H54 (cell line): ENCODE measurements at regions not wholly inside any gene's neighbourhood (a gene's known extent, or its start where the extent isn't known, plus 50 kb on each side); places are given as distances from the start of the nearest gene placed in this dataset.
"Not testable (repeated sequence)": the region's sequence is repeated elsewhere in the genome, so short reads cannot be mapped to it uniquely, and the experiment has no call there.

Experiments used
- DNase-seq: peaks from one replicate; pipeline ENCODE4 v3.0.0; 2011; ENCODE audit warnings: low spot score, mixed read lengths; ENCODE audit not compliant: insufficient read length
- FAIRE-seq: peaks from 3 replicates; lab custom pipeline; 2011; peaks lifted over from hg19 to GRCh38; lab: Jason Lieb, UNC
- POLR2A ChIP-seq: IDR thresholded peaks from 2 replicates; pipeline ENCODE4 v1.6.1; 2011; ENCODE audit warnings: low read depth, mild to moderate bottlenecking, low read length

- DNase-seq, result no peak
- TF ChIP-seq POLR2A, result no peak
- FAIRE-seq, result no peak
Observed at GRCh38 chr4:126455865-126456264, 1141.1 kb downstream of the FAT4 start.

- FAIRE-seq (no peak), DNase-seq (no peak)
- TF ChIP-seq POLR2A, result no peak
Observed at GRCh38 chr4:126458993-126459392, 1144.2 kb downstream of the FAT4 start.

- DNase-seq, result no peak
- FAIRE-seq, result no peak
- TF ChIP-seq POLR2A, result no peak
Observed at GRCh38 chr4:126465341-126465740, 1150.6 kb downstream of the FAT4 start.

GRCh38 chr4:126466848-126467247 lies 1152.1 kb downstream of the FAT4 start:
- FAIRE-seq (no peak), DNase-seq (no peak)
- TF ChIP-seq POLR2A, result no peak

- no peak for TF ChIP-seq POLR2A
- FAIRE-seq (no peak), DNase-seq (no peak)
Observed at GRCh38 chr4:126468144-126468543, 1153.4 kb downstream of the FAT4 start.

DNA sequence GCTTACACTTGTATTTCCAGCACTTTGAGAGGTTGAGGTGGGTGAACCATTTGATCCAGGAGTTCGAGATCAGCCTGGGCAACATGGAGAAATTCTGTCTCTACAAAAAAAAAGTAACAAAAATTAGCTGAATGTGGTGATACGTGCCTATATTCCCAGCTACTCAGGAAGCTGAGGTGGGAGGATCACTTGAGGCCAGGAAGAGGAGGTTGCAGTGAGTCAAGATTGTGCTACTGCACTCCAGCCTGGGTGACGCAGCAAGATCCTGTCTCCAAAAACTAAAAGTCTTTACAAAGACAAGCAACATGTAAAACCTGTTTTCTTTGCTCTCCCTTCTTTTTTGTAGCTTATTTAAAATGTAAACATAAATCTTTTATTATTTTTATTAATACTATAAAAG lies 1156.1 kb downstream of the FAT4 start:
- TF ChIP-seq POLR2A, result no peak
- FAIRE-seq (no peak), DNase-seq (no peak)

GRCh38 chr4:126475730-126476129 lies 1157.0 kb upstream of the INTU start:
- no peak for FAIRE-seq

DNA sequence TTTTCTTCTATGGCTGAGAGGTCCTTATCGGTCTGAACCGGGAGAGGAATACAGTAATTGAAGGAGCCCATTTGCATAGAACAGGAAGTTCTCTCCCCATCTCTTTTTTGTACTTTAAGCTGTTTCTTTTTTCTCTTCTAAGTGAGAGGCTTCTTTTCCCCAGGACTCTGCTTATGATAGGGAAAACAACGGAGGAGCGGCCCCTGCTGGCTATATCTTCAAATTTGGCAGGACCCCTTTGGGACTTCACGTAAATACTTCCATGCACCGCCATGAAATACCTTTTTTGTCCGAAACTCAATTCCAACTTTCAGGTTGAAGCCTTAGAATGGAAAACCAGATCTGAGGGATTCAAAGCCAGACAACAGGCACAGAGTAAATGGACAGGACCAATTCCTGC lies 1153.0 kb upstream of the INTU start:
- FAIRE-seq (no peak), DNase-seq (no peak)
- TF ChIP-seq POLR2A, result no peak

More at GRCh38 chr4:126475730-126476129, 1157.0 kb upstream of the INTU start:
- DNase-seq, result no peak
- no peak for TF ChIP-seq POLR2A

- FAIRE-seq, result no peak
- no peak for DNase-seq
- TF ChIP-seq POLR2A, result no peak
Observed at GRCh38 chr4:126482311-126482710, 1150.4 kb upstream of the INTU start.

GRCh38 chr4:126486377-126486776 lies 1146.4 kb upstream of the INTU start:
- FAIRE-seq, result no peak
- no peak for TF ChIP-seq POLR2A
- no peak for DNase-seq

GRCh38 chr4:126489826-126490463 lies 1142.8 kb upstream of the INTU start:
- TF ChIP-seq POLR2A, result no peak
- FAIRE-seq, result no peak
- no peak for DNase-seq

GRCh38 chr4:126495163-126495752 lies 1137.5 kb upstream of the INTU start:
- no peak for TF ChIP-seq POLR2A
- DNase-seq (no peak), FAIRE-seq (no peak)

DNA sequence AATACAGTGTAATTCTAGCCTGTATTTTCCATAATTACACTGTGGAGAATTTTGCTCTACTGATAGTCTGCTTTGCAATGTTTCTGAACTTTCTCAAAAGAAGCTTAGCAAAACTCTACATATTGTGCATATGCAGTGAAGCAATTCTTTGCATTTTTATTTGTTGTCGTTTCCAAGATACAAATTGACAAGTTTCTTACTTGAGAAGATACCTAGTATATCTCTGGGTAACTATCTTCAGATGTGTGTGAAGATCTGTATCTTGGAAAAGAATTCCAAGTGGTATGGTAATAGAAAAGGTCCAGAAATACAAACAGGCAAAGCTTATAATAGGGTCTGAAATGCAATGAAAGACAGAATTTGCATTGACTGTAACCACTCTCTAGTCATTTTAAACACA lies 1119.8 kb upstream of the INTU start:
- FAIRE-seq (no peak), DNase-seq (no peak)
- no peak for TF ChIP-seq POLR2A

DNA sequence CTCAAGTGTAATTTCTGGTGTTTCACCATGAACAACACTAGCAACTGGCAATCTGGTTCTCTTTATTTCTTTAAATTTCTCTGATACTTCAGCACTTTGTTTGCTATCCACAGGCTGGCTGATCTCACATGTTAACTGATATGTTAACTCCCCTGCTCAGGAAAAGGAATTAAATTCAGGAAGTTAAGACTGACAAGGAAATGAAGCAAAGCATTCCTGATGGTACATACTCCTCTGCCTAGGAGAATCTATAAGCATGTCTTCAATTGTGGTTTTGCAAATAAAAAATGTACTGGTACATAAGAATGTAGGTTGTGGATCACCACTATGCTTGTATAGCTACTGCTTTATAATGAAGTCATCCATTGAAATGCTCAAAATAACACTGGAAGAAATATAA lies 1119.2 kb upstream of the INTU start:
- FAIRE-seq (no peak), DNase-seq (no peak)
- no peak for TF ChIP-seq POLR2A

DNA sequence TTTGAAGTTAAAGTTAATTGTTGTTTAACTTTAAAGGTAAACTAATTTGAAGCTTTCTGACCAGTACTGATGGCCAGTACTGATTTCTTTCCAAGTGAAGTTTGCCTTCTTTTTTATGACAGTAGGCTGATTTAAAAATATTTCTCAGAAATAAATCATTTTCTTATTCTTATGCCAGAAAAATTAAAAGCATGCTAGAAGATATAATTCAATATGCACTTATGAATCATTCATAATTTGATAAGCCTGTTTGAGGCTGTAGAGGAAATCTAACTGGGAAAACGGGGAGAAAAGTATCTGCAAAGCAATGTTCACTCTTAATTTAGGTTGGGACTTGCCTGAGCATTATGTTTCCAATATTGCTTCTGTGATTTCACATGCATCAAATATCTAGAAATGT lies 1112.0 kb upstream of the INTU start:
- FAIRE-seq, result no peak
- no peak for TF ChIP-seq POLR2A
- DNase-seq, result no peak

DNA sequence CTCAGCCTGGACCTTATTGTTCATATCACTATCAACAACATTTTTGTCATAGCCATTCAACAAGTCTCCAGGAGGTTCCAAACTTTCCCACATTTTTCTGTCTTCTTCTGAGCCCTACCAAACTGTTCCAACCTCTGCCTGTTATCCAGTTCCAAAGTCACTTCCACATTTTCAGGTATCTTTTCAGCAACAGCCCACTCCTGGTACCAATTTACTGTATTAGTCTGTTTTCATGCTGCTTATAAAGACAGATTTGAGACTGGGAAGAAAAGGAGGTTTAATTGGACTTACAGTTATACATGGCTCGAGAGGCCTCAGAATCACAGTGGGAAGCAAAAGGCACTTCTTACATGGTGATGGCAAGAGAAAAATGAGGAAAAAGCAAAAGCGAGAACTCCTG lies 1107.4 kb upstream of the INTU start:
- FAIRE-seq, DNase-seq: not testable (repeated sequence)
